Activated CD8-positive, alpha-beta memory T cell treated with anti-CD3 and anti-CD28 coated beads, Interleukin-2, amount 10 ng/mL, durations not matched to agents 7 days and 5 days (primary cell): ENCODE measurements at regions not wholly inside any gene's neighbourhood (a gene's known extent, or its start where the extent isn't known, plus 50 kb on each side); places are given as distances from the start of the nearest gene placed in this dataset.

ENCODE experiments used
- ATAC-seq: fragments of 150-1000 bp; cut with Tn5 transposase; one replicate; pipeline ENCODE4 v1.10.0; 2021; ENCODE audit warnings: moderate library complexity
- CTCF ChIA-PET: fragments of 350-600 bp; sonication (Branson Sonifier 250); formaldehyde crosslinking; loops from one replicate; lab custom pipeline; 2021; ENCODE audit warnings: antibody characterized with exemption; lab: Charles Lee
- DNase-seq: peaks from one replicate; pipeline ENCODE4 v3.0.0-alpha.2; 2020
- H3K27ac Mint-ChIP-seq: one replicate; pipeline ENCODE4 v1.8.0; 2021; ENCODE audit warnings: mild to moderate bottlenecking, mixed read lengths
- H3K27me3 Mint-ChIP-seq: one replicate; pipeline ENCODE4 v1.8.0; 2021; ENCODE audit warnings: mixed read lengths
- H3K36me3 Mint-ChIP-seq: one replicate; pipeline ENCODE4 v1.8.0; 2021; ENCODE audit warnings: mild to moderate bottlenecking, mixed read lengths
- H3K4me1 Mint-ChIP-seq: one replicate; pipeline ENCODE4 v1.8.0; 2021; ENCODE audit warnings: mixed read lengths
- H3K4me3 Mint-ChIP-seq: one replicate; pipeline ENCODE4 v1.8.0; 2021; ENCODE audit warnings: mild to moderate bottlenecking, moderate library complexity, mixed read lengths
- H3K9me3 Mint-ChIP-seq: one replicate; pipeline ENCODE4 v1.8.0; 2022; ENCODE audit warnings: low read depth, mixed read lengths

- no peak for DNase-seq
- Mint-ChIP-seq H3K9me3 (peaks cover 11% of the 10 kb centered on the region), H3K27me3 (peaks cover 21% of the 10 kb centered on the region), H3K4me1 (no peaks in the 10 kb centered on the region), H3K27ac (no peak overlapping the region), H3K4me3 (no peak overlapping the region), H3K36me3 (peaks cover 2% of the 10 kb centered on the region)
- ATAC-seq = no peak
- CTCF ChIA-PET = interaction anchor here (1.4 kb wide), 1 partner anchor 34 kb away, joined by 3 read pairs; no protein-coding TSS in a partner anchor
These were observed 68.7 kb upstream of the RNF7 start for GRCh38 chr3:141669434-141669833.

DNA sequence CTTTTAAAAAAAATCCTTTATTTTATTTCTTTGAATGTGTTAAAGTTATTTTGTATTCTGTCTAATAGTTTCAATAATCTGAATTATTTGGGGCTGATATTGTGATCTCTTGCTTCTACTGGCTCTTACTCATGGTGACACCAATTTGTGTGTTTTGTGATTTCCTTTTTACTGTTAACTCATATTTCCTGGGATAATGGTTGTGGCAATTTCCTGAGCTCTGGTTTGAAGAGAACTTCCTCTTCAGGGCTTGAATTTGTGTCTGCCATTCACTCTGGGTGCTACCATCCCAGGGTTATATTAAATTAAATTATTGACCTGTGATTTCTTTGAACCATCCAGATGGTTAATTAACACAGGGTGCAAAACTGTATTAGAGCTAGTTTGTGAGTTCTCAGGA lies 60.4 kb upstream of the RNF7 start:
- CTCF ChIA-PET = no interaction called here
- ATAC-seq = no peak
- no peak overlapping the region for H3K27ac Mint-ChIP-seq
- peaks cover 14% of the 10 kb centered on the region for H3K4me1 Mint-ChIP-seq
- H3K9me3 Mint-ChIP-seq = no peaks in the 10 kb centered on the region
- H3K4me3 Mint-ChIP-seq = no peak overlapping the region
- no peak for DNase-seq
- no peaks in the 10 kb centered on the region for H3K36me3 Mint-ChIP-seq
- H3K27me3 Mint-ChIP-seq = peaks cover 11% of the 10 kb centered on the region

DNA sequence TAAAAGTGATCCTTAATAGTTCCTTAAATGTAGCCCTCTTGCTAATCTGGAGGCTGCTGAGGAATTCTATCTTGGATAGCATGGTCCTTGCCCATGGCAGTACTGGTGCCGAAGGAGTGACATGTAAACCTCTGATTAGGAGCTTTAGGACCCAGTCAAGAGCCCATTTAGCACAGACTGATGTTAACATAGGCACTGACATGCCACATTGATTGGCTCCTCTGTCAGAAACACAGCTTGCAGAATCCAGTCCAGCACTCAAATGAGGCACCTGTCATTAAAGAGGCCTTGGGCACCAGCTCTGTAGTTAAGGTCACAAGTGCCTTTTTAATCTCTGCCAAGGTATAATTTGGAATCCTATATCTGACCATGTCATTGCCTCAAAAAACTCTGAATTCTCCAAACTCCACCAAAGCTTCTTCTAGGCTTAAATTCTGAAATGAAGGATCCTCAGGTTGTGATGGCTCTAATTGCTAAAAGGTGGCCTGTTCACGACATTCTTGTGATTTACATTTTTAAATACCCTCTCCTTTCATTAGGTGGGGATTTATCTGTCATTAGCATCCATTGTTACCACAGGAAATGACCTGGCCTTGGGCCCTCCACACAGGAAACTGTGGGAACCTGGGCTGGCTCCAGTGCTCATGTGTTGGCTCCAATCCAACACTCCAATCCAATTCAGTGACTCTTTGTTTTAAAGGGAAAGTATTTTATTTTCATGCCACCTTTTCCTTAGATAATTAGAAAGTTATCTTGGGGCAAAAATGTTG lies 57.3 kb upstream of the RNF7 start:
- H3K27ac Mint-ChIP-seq = no peak overlapping the region
- CTCF ChIA-PET = no interaction called here

DNA sequence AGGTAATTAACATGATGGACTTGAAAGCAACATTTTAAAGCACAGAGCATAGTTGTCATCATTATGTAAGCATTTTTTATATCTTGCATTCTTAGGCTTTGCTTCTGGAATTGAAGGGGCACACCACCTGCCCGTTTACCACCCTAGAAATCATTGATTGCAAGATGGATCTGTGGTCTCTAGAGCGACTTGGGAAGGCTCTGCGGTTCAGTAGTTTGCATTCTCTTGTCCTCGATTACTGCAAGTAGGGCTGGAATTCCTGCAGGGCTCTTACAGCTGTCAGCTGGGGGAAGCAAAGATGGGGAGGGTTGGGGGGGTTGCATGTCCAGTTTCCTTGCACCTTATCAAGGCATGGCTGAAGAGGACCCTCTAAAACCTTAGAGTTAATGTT lies 56.7 kb upstream of the RNF7 start:
- Mint-ChIP-seq H3K4me3 (no peak overlapping the region), H3K36me3 (no peaks in the 10 kb centered on the region), H3K27me3 (no peaks in the 10 kb centered on the region), H3K27ac (no peak overlapping the region), H3K4me1 (peaks cover 17% of the 10 kb centered on the region), H3K9me3 (no peaks in the 10 kb centered on the region)
- DNase-seq = no peak
- CTCF ChIA-PET = no interaction called here
- ATAC-seq = no peak

More for the DNA sequence above, 57.3 kb upstream of the RNF7 start:
- Mint-ChIP-seq H3K9me3 (no peaks in the 10 kb centered on the region), H3K27me3 (no peaks in the 10 kb centered on the region), H3K4me1 (peaks cover 14% of the 10 kb centered on the region), H3K36me3 (no peaks in the 10 kb centered on the region), H3K4me3 (no peak overlapping the region)
- no peak for DNase-seq
- ATAC-seq = no peak

GRCh38 chr3:141682007-141682406 lies 56.1 kb upstream of the RNF7 start:
- Mint-ChIP-seq H3K4me1 (peaks cover 21% of the 10 kb centered on the region), H3K27ac (no peak overlapping the region), H3K9me3 (no peaks in the 10 kb centered on the region), H3K4me3 (no peak overlapping the region), H3K27me3 (no peaks in the 10 kb centered on the region), H3K36me3 (no peaks in the 10 kb centered on the region)
- DNase-seq = no peak
- no peak for ATAC-seq
- CTCF ChIA-PET = no interaction called here

GRCh38 chr3:141682921-141683320 lies 55.2 kb upstream of the RNF7 start:
- H3K9me3 Mint-ChIP-seq = no peaks in the 10 kb centered on the region

DNA sequence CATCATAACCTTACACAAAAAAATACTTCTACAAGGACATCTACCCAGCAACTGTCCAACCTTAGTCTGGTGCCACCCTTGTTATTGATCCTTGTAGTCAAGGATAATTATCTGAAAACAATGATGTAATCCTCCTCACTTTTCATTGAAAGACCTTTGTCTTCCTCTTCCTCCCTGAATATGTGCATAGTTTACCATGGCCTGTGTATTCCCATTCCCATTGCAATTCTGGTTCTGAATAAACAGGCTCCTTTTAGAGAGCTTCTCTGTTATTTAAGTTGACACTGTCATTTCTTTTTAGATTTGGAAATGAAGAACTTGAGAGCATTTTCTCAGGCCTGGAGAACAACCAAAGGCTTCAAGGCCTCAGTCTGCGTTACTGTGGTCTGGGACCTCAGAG lies 53.3 kb upstream of the RNF7 start:
- no peaks in the 10 kb centered on the region for H3K9me3 Mint-ChIP-seq
- H3K4me3 Mint-ChIP-seq = no peak overlapping the region
- ATAC-seq = no peak
- peaks cover 20% of the 10 kb centered on the region for H3K4me1 Mint-ChIP-seq
- DNase-seq = no peak
- H3K36me3 Mint-ChIP-seq = no peaks in the 10 kb centered on the region
- no peaks in the 10 kb centered on the region for H3K27me3 Mint-ChIP-seq
- CTCF ChIA-PET = no interaction called here
- H3K27ac Mint-ChIP-seq = no peak overlapping the region

More at GRCh38 chr3:141682921-141683320, 55.2 kb upstream of the RNF7 start:
- H3K36me3 Mint-ChIP-seq = no peaks in the 10 kb centered on the region
- H3K27ac Mint-ChIP-seq = no peak overlapping the region
- ATAC-seq = no peak
- no peaks in the 10 kb centered on the region for H3K27me3 Mint-ChIP-seq
- CTCF ChIA-PET = no interaction called here
- no peak for DNase-seq
- H3K4me3 Mint-ChIP-seq = no peak overlapping the region
- peaks cover 20% of the 10 kb centered on the region for H3K4me1 Mint-ChIP-seq

GRCh38 chr3:141686466-141687291 lies 51.4 kb upstream of the RNF7 start:
- H3K4me1 Mint-ChIP-seq = peaks cover 9% of the 10 kb centered on the region
- CTCF ChIA-PET = interaction anchor here (0.8 to 1.3 kb wide), 2 partner anchors 42 to 226 kb away, joined by 3 read pairs; no protein-coding TSS in a partner anchor
- no peaks in the 10 kb centered on the region for H3K9me3 Mint-ChIP-seq
- peak overlapping the region; percentile 64 for H3K4me3 Mint-ChIP-seq
- peak; percentile 43 for DNase-seq
- no peaks in the 10 kb centered on the region for H3K27me3 Mint-ChIP-seq
- peak overlapping the region; percentile 76 for H3K27ac Mint-ChIP-seq
- no peaks in the 10 kb centered on the region for H3K36me3 Mint-ChIP-seq
- peak; percentile 88 for ATAC-seq
